ENCODE measurements at regions not wholly inside any gene's neighbourhood (a gene's known extent, or its start where the extent isn't known, plus 50 kb on each side); places are given as distances from the start of the nearest gene placed in this dataset.

DNA sequence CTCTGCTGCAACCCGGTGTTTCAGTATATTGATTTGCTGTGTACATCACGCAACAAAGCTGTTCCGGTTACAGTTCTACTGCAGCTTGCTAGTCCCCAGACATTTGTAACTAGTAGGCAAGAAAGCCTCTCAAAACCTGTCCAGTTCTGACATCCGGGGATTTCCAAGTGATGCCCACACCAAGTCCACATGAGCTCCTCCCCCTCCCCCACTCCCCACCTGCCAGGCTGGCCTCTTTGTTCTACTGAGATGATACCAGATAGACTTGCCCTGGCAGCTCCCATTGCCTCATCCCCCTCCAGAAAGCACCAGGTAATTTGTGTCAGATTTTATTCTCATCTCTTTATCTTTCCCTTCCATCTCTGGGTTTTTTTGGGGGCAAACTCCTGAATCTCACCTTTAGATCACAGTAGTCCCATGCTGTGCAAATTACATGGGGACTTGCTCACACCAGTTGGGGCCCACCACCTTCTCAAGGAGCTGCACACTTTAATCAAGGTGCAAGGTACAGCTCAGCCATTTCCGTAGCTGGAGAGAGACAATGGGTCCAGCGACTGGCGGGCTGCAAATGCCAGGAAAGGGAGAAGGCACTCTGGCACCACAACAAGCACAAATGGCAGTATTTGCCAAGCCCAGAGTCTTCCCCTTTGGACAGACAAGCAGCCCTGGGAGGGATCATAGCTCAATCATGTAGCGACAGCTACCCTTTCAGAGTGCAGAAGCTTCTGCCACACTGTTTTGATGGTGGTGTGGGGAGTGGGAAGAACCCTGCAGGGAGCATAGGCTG is 183.1 kb downstream of the CYLD start:
- DNase-seq (ENCODE audit: low read depth): no peak

GRCh38 chr16:50917950-50918703 is 176.2 kb downstream of the CYLD start:
- no peak for DNase-seq (ENCODE audit: low read depth)

- DNase-seq (ENCODE audit: low read depth): no peak
Observed at GRCh38 chr16:50916040-50916439, 174.2 kb downstream of the CYLD start.

- DNase-seq (ENCODE audit: low read depth): no peak
Observed at GRCh38 chr16:50915120-50915519, 173.2 kb downstream of the CYLD start.

- DNase-seq (ENCODE audit: low read depth): no peak
Observed at GRCh38 chr16:50910736-50911100, 168.8 kb downstream of the CYLD start.

GRCh38 chr16:50909831-50910735 is 168.2 kb downstream of the CYLD start:
- no peak for DNase-seq (ENCODE audit: low read depth)

- DNase-seq (ENCODE audit: low read depth): no peak
Observed at GRCh38 chr16:50908468-50908867, 166.6 kb downstream of the CYLD start.

- DNase-seq (ENCODE audit: low read depth): no peak
Observed at GRCh38 chr16:50906454-50906853, 164.6 kb downstream of the CYLD start.

DNA sequence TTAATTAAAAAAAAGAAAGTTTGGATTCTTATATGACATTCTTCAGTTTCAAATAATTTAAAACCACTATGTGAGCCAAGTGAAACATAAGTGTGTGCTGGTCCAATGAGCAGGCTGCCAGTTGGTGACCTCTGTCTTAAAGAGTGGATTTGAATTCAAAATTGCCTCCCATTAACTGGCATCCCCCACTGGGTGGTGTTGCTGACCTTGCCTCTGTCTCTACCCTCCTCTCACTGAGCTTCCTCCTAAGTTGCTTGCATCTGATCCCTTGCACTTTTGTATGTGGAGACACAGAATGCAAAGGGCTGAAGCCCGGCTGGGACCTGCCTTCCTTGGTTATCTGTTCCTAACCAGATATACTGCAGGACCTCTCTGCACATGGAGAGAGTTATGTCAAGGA is 160.6 kb downstream of the CYLD start:
- DNase-seq (ENCODE audit: low read depth): no peak

GRCh38 chr16:50901062-50901461 is 159.2 kb downstream of the CYLD start:
- no peak for DNase-seq (ENCODE audit: low read depth)

DNA sequence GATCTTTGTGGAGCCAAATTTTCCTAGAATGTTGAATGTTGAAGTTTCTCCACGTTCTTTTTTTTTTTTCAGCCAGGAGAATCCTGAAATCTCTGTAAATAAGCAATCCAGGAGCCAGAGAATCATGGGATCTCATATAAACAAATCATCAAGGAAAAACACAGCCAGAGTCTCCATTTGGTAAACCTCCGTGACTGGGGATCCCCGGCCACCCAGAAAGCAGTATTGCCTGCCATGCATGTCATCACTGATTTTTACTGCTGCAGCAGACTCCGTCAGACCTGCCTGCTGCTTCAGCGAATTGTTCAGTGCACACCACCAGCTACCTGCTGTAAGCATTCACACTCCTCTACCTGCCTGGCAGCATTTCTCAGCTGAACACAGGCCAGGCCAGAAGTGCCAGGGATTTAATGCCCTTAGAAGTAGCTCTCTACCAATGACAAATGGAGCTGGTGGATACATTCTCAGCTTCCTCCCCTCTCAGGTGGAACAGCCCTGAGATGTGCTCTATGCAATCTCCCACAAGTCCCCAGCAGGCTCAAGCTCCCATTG is 158.6 kb downstream of the CYLD start:
- DNase-seq (ENCODE audit: low read depth): no peak

DNA sequence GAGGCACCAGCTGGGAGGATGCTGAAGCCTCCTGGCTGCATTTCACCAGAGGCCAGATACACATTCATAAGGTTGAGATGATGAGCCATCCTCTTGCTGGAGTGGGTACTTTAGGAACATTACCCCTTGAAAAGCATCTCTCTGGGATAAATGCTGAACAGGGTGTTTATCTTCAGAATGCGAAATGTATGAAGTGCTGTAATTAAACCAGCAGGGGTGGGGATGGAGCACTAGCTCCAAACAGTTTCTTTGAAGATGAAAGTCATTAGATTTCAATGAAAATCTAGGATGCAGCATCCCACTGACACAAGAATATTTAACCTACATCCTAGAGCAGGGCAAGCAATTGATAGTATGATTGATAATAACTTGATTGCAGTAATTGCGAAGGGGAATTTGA is 158.1 kb downstream of the CYLD start:
- DNase-seq (ENCODE audit: low read depth): no peak

DNA sequence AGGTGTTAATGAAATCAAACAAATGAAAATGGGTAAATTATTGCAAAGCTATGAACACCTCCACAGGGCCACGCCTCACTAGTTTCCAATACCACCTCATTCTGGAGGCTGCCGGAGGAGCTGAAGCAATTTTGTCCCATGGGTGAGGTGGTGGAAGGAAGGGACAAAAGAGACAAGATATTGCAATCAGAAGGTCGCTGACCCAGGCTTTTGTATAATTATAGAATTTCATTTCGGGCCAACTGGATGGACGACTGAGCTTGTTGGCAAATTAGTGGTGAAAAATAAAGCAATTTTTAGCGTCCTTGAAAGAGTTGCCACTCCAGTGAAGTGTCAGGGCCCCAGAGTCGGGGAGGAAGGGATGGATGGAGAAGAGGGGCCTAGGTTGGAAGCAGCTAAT is 147.9 kb downstream of the CYLD start:
- DNase-seq (ENCODE audit: low read depth): no peak

DNA sequence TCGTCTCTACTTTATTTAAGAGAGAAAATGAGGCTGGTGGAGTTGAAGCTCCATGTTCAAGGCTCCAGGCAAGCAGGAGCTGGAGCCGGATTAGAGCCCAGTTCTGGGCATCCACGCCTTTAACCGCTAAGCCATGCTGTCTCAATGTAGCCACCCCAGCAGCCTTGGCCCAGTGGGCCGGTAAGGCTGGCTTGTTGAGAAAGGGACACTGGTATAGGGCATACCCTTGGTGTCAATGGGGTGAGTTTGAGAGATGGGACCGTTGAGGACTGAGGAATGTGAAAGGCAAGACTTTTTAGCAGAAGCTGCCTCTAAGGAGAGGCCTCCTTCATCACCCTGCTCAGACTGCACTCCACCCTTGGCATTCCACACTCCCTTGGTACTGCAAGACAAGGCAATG is 147.4 kb downstream of the CYLD start:
- no peak for DNase-seq (ENCODE audit: low read depth)

DNA sequence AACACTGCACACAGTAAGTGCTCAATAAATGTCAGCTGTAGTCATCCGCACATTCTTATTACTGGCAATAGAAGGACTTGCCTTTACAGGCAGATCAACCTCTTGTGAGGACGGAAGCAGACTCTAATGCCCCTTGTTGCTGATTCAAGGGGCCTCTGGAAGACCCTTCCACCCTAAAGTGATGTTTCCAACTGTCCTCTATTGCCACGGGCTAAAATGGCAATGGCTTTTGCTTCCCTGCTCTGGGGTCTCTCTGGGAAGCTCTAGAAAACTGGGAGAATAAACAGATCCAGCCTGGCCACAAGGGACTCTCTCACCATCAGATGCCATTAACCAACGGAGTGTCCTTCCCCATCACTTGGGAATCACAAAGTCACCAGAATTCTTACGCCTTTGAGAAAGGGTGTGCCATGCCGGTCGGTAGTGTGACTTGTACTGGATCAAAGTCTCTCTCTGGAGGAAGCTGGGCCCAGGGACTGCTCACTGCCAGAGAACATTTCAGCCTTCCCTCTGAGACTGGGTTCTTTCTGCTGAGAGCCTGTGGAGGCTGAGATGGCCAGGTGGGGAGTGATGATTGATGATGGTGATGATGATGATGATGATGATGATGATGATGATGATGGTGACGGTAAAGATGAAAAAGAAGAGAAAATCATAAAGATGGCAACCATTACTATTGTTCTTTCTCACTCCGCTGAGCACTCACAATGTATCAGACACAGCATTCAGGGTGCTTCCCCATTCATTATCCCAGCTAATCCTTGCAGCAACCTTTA is 146.8 kb downstream of the CYLD start:
- DNase-seq (ENCODE audit: low read depth): no peak

DNA sequence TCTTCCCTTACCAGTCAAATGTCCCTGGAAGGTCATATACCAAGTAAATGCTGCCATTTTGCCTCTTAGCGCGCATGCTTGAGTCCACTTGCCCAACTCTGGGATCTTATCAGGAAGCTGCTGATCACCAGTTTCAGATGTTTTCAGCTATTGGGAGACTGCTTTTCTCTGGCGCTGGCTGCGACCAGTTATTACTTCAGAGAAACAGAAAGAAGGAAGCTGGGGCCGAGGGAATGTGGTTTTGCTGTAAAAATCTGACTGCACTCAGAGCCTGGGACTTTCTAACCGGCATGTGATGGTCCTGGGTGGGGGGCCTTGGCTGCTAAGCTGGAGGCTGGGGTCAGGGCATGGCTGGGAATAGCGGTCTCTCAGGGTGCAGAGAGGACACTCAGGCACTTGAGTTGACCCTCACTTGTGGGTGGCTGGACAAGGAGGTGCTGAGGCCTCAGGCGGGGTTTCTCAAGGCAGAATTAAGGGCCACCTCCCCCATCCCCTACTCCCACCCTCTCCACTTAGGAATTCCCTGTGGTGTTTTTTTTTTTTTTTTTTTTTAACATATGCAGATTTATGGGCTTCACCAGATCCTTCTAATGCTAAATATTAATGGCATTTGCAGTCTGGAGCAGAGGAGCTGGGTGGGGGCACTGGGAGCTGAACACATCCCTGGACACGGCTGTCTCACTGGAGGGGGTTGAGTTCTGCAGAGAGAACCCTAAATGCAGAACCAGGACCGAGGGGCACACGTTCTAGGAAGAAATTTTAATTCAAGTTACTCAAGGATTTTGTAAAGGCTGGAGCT is 145.8 kb downstream of the CYLD start:
- DNase-seq (ENCODE audit: low read depth): no peak

GRCh38 chr16:50884066-50884860 is 142.4 kb downstream of the CYLD start:
- DNase-seq (ENCODE audit: low read depth): peak; percentile 35

- no peak for DNase-seq (ENCODE audit: low read depth)
Observed at GRCh38 chr16:50881956-50882355, 140.1 kb downstream of the CYLD start.

DNA sequence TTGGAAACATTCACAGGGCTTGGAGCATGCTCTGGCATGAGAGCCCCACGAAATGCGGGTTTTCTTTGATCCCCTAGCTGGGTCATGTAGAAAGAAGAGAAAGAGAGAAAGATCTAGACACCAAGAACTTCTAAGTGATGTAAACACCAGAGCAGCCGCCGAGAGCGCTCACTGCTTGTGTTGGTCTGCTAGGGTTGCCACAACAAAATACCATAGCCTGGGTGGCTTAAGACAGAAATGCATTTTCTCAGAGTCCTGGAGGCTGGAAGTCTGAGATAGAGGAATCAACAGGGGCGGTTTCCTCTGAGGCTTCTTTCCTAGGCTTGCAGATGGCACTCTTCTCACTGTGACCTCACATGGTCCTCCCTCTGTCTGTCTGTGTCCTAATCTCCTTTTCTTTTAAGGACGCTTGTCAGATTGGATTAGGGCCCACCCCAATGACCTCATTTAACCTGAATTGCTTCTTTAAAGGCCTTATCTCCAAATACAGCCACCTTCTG is 139.5 kb downstream of the CYLD start:
- DNase-seq (ENCODE audit: low read depth): no peak

DNA sequence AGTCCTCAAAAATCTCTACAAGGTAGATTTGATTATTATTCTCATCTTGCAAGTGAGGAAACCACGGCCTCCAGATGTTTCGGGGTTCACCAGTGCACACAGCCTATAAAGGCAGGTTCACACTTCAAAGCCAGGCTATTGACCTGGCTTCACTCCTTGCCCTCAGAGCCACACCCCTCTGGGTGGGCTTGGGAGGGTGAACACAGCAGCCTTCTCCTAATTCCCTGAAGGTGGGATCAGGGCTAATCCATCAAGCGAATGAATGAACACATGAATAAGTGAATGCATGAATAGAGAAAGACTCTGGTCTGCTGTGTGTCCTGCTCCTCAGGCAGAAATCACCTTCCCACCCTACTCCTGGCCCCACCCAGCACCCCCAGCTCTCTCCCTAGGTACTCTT is 139.0 kb downstream of the CYLD start:
- DNase-seq (ENCODE audit: low read depth): no peak

All from ELR (cell line).